Gastroesophageal sphincter (tissue), 4 donors: ENCODE measurements at regions not wholly inside any gene's neighbourhood (a gene's known extent, or its start where the extent isn't known, plus 50 kb on each side); places are given as distances from the start of the nearest gene placed in this dataset.

Experiments
- ATAC-seq: fragments of 150-250 bp; one replicate; pipeline ENCODE4 v1.9.1; 2016; ENCODE audit warnings: mild to moderate bottlenecking, moderate library complexity
- H3K27ac ChIP-seq, 4 donors: fragments of 200-600 bp; sonication (generic) in 3 of 4; 1 replicate in 3 of 4; 2 replicates in 1 of 4; pipeline ENCODE4 v1.5.1; 2016 to 2019
- H3K27me3 ChIP-seq: fragments of 200-600 bp; sonication (generic); one replicate; pipeline ENCODE4 v1.5.1; 2019
- H3K36me3 ChIP-seq, 2 donors: fragments of 200-600 bp; sonication (generic); one replicate each; pipeline ENCODE4 v1.5.1; 2019; ENCODE audit warnings: control low read depth in 1 of 2
- H3K4me1 ChIP-seq, 3 donors: fragments of 200-600 bp; sonication (generic); 1 replicate in 2 of 3; 2 replicates in 1 of 3; pipeline ENCODE4 v1.5.1; 2016 to 2019; ENCODE audit warnings: control low read depth in 2 of 3
- H3K4me3 ChIP-seq, 2 donors: fragments of 200-600 bp; sonication (generic); one replicate each; pipeline ENCODE4 v1.5.1; 2019; ENCODE audit warnings: mild to moderate bottlenecking in 1 of 2, moderate library complexity in 1 of 2
- H3K9me3 ChIP-seq, 3 donors: fragments of 200-600 bp; sonication (generic); one replicate each; pipeline ENCODE4 v1.5.1; 2017 to 2019; ENCODE audit warnings: control low read depth in 2 of 3
- CTCF ChIP-seq, 4 experiments: fragments of 200-600 bp in 2 of 4; fragments of 450-650 bp in 2 of 4; sonication (generic) in 1 of 4; IDR thresholded peaks; one replicate each; pipeline ENCODE4 v1.5.1; 2017 to 2019; ENCODE audit warnings: antibody characterized with exemption in 4 of 4, mild to moderate bottlenecking in 2 of 4, moderate library complexity in 2 of 4
- EP300 ChIP-seq: sonication (generic); formaldehyde crosslinking; IDR thresholded peaks from one replicate; pipeline ENCODE4 v1.6.1; 2017; ENCODE audit warnings: antibody characterized with exemption, mild to moderate bottlenecking
- POLR2A ChIP-seq, 2 donors: fragments of 450-650 bp; IDR thresholded peaks; one replicate each; pipeline ENCODE4 v1.6.1; 2017; ENCODE audit warnings: antibody characterized with exemption in 2 of 2, mild to moderate bottlenecking in 2 of 2, moderate library complexity in 1 of 2
- POLR2AphosphoS5 ChIP-seq: sonication (generic); formaldehyde crosslinking; IDR thresholded peaks from one replicate; pipeline ENCODE4 v1.6.1; 2017; ENCODE audit warnings: antibody characterized with exemption
- WGBS, 2 donors: methylation state at CpG; one replicate each; pipeline ENCODE4 v1.1.5; 2018; ENCODE audit warnings: low coverage in 1 of 2; 5-methylcytosine and 5-hydroxymethylcytosine counted together

DNA sequence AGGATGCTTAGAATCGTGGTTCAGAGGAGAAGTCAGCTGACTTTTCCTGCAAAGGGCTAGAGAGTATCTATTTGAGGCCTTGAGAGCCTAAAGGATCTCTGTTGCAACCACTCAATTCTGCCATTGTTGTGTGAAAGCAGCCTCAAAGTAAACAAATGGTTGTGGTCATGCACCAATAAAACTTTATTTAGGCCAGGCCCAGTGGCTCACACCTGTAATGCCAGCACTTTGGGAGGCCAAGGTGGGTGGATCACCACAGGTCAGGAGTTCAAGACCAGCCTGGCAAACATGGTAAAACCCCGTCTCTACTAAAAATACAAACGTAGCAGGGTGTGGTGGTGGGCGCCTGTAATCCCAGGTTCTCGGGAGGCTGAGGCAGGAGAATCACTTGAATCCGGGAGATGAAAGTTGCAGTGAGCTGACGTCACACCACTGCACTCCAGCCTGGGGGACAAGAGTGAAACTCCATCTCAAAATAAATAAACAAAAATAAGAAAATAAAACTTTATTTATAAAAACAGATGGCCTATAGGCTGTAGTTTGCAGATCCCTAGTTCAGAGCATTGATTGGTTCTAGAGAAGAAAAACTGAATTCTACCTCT, 135.9 kb upstream of the KLF4 start:
- no peak overlapping the region for H3K4me3 ChIP-seq
- TF ChIP-seq POLR2AphosphoS5 (no peak), POLR2A (IDR thresholded peaks at IDR 0.05) (no peak), EP300 (no peak), CTCF (IDR thresholded peaks at IDR 0.05) (no peak)
- H3K36me3 ChIP-seq: no peaks in the 10 kb centered on the region
- no peaks in the 10 kb centered on the region for H3K27me3 ChIP-seq
- H3K27ac ChIP-seq: no peak overlapping the region
- WGBS, 2 donors: 87 to 100% methylated on average over 6 to 7 of the region's 7 CpGs
- no peaks in the 10 kb centered on the region for H3K4me1 ChIP-seq
- no peak for ATAC-seq
- H3K9me3 ChIP-seq: no peaks in the 10 kb centered on the region

DNA sequence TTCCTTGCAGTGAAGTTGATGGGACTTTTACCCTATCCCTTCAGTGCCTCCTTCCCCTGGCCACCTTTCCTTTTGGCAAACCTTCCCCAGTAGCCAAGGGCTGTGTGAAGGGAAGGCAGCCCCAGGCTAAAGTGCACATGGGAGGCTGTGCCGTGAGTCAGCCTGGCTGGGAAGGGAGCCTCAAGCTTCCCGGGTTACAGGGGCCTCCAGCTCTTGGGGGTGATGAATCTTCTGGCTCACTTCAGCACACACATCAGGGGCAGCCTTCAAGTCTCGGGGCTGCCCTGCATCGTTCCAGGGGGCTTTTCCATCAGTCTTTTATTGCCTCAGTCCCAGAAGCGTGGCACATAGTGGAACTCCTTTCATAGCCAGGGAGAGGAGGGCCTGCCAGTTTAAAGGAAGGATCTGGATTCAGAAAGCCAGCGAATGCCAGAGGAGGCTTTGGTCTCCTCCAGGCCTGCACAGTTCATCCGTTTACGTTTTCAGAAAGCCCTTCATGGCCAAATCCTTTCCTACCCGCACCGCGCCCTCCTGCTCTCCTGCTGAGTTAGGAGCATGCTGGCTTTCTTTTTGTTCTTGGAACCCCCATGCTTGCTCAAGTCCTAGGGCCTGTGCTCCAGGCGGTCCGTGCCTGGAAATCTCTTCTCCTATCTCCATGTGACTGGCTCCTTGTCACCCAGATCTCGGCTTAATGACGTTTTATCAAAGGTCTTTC, 134.8 kb upstream of the KLF4 start:
- ATAC-seq: peak; percentile 71
- H3K27ac ChIP-seq: peak overlapping the region in 2 of 4 donors; percentile 38 to 45
- H3K9me3 ChIP-seq: no peaks in the 10 kb centered on the region

DNA sequence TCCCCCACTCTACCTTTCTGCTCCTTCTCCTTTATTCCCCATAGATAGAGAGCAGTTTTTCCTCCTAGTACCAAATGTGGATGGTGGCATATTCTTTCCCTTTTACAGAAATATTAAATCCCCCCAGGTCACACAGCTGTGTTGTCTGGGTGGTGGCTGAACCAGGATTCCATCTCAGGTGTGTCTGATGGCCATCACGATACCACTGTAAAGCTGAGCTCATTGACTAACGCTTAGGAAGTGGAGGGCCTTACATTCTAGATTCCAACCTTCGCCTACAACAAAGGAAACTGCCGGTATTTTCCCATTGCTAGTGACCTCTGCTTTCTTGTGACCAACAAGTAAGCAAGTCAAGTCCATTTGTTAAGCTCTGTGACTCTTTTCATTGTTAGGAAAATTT, 131.9 kb upstream of the KLF4 start:
- WGBS, 2 donors: 80 to 96% methylated on average over 2 to 3 of the region's 4 CpGs
- Histone ChIP-seq H3K4me3 (no peak overlapping the region), H3K27ac (no peak overlapping the region), H3K36me3 (no peaks in the 10 kb centered on the region), H3K9me3 (no peaks in the 10 kb centered on the region), H3K27me3 (no peaks in the 10 kb centered on the region), H3K4me1 (no peaks in the 10 kb centered on the region)
- no peak for ATAC-seq
- no peak for TF ChIP-seq POLR2AphosphoS5
- TF ChIP-seq CTCF (IDR thresholded peaks at IDR 0.05): no peak
- TF ChIP-seq POLR2A (IDR thresholded peaks at IDR 0.05): no peak
- TF ChIP-seq EP300: no peak

More for the DNA sequence above, 134.8 kb upstream of the KLF4 start:
- Histone ChIP-seq H3K36me3 (no peaks in the 10 kb centered on the region), H3K4me3 (no peak overlapping the region), H3K27me3 (no peaks in the 10 kb centered on the region), H3K4me1 (no peaks in the 10 kb centered on the region)
- TF ChIP-seq CTCF (IDR thresholded peaks at IDR 0.05): no peak
- peak; percentile 60 for TF ChIP-seq POLR2AphosphoS5
- no peak for TF ChIP-seq POLR2A (IDR thresholded peaks at IDR 0.05)
- no peak for TF ChIP-seq EP300
- 47 to 81% methylated on average over 7 to 10 of the region's 15 CpGs for WGBS, 2 donors

DNA sequence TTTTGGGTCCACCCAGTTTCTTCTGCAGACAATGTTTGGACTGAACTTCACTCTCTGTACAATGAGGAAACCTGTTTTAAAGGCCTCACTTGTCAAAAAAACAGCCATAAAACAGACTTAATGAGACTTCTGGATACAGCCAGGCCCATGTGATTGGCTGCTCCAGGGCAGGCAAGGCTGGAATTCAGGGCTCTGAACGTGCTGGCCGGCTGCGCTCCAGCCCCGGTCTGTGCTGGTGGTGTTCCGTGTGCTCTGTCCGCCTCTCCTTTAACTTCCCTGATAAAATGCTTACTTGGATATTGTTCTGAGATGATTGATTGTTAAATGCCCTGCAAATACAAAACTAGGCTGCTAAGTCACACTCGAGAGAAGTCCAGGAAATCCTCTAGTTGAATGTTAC, 131.2 kb upstream of the KLF4 start:
- H3K4me3 ChIP-seq: no peak overlapping the region
- H3K36me3 ChIP-seq: no peaks in the 10 kb centered on the region
- TF ChIP-seq POLR2A (IDR thresholded peaks at IDR 0.05) (no peak), EP300 (no peak), POLR2AphosphoS5 (no peak), CTCF (IDR thresholded peaks at IDR 0.05) (no peak)
- ATAC-seq: no peak
- H3K9me3 ChIP-seq: no peaks in the 10 kb centered on the region
- H3K4me1 ChIP-seq: no peaks in the 10 kb centered on the region
- H3K27ac ChIP-seq: no peak overlapping the region
- no peaks in the 10 kb centered on the region for H3K27me3 ChIP-seq
- WGBS, 2 donors: 60% methylated on average over 2 of the region's 7 CpGs; no CpG with 5 or more reads in 1 of the 2 donors

GRCh38 chr9:107620236-107620635, 130.7 kb upstream of the KLF4 start:
- Histone ChIP-seq H3K27ac (no peak overlapping the region), H3K4me1 (no peaks in the 10 kb centered on the region), H3K36me3 (no peaks in the 10 kb centered on the region), H3K4me3 (no peak overlapping the region), H3K27me3 (no peaks in the 10 kb centered on the region), H3K9me3 (no peaks in the 10 kb centered on the region)
- WGBS, 2 donors: 83 to 100% methylated on average over 1 to 2 of the region's 6 CpGs
- TF ChIP-seq POLR2A (IDR thresholded peaks at IDR 0.05) (no peak), POLR2AphosphoS5 (no peak), EP300 (no peak), CTCF (IDR thresholded peaks at IDR 0.05) (no peak)
- no peak for ATAC-seq
